ENCODE measurements at regions not wholly inside any gene's neighbourhood (a gene's known extent, or its start where the extent isn't known, plus 50 kb on each side); places are given as distances from the start of the nearest gene placed in this dataset.

DNA sequence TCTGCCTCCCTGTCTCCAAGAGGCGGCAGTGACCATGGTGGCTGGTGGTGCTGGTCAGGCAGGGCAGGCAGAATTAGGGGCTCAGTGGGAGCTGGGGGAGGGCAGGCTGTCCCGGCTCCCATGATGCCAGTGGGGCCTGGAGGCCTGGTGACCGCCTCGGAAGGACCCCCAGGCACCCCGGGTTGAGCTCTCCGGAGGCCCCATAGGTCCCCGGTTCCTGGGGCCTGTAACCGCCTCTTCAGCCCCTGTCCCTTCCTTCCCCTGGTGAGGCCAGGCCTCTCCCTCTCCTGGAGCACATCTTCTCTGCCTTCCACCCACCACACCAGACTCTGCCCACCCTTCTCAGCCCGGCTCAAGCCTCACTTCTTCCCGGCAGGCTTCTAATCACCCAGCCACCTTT is 117.7 kb upstream of the GSC start:
- DNase-seq (ENCODE audit: low spot score), result no peak

DNA sequence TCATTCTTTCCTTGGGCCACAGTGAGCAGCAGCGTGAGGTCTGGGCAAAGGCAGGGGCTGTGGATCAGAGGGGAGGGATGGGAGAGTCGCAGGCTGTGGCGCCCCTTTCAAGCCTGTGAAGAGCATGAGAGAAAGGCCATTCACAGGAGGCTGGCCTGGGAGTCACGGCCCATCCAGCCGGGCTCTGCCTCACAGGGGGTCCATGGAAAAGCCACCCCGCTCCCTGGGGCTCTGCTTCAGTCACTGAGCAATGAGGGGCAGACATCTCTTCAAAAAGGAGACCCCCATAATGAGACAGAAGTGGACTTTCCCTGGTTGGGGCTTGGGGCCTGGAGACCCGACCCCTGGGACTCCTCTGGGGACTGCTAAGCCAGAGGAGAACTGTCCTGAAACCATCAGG is 117.0 kb upstream of the GSC start:
- DNase-seq (ENCODE audit: low spot score), result no peak

DNA sequence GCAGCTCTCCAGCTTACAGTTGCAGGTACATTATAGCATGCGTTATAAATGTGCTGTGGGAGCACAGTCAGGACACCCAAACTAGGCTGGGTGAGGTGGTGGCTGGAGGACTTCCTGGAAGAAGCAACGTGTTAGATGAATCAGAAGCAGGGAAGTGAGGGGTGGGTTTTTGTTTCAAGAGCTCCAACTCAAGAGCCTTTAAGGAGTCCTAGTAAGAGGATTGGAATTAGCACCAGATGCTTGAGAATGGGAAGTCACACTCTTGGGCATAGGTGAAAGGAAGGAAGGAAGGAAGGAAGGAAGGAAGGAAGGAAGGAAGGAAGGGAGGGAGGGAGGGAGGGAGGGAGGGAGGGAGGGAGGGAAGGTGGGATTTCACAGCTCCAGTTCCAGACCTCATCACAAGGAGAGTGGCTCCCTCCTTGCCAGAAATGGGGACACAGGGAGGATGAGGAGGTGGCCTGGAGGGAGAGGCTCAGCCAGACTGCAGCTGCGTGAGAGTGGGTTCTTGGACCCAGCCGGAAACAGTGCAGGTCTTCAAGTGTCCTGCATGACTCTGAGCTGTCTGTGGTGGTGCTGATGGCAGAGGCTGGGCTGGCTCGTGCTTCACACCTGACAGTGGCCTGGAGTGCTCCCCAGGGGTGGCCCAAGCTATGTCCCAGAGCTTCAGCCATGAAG is 115.7 kb upstream of the GSC start:
- no peak for DNase-seq (ENCODE audit: low spot score)

DNA sequence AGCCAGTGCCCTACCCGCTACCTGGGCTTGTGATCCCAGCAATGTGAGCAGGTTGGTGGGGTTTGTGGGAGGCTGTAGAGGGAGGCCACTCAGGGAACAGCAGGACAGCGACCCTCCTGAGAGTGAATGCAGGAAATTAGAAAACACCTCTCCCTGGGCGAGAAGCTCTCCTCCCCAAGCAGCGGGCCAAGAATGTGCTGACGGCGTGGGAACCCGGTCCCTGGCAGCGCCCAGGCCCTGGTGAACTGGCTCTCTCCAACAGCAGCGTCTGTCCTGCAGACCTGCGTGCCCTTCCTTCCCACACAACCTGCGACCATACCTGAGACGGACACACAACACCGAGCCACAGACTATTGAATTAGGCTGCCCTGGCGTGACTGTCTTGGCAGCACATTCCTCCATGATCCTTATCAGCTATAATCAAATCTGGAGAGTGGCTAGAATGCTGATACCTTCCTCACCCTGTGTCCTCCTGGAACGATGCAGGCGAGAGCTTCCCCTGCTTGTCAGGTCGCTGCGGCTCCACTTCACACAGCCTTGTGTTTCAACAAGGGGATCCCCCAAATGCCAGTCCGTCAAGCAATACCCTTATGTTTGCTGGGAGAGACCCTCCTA is 114.8 kb upstream of the GSC start:
- DNase-seq (ENCODE audit: low spot score), result no peak

DNA sequence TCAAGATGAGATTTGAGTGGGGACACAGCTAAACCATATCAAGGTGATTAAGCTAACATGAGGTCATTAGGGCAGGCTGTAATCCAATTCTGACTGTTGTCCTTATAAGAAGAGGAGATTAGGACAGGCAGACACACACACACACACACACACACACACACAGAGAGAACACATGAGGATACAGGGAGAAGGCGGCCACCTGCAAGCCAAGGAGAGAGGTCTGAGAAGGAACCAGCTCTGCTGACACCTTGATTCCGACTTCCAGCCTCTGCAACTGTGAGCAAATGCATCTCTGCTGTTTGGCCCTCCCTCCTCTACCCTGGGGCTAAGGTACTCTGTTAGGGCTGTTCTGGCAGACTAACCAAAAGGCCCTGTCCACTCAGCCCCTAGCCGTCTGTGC is 112.5 kb upstream of the GSC start:
- no peak for DNase-seq (ENCODE audit: low spot score)

DNA sequence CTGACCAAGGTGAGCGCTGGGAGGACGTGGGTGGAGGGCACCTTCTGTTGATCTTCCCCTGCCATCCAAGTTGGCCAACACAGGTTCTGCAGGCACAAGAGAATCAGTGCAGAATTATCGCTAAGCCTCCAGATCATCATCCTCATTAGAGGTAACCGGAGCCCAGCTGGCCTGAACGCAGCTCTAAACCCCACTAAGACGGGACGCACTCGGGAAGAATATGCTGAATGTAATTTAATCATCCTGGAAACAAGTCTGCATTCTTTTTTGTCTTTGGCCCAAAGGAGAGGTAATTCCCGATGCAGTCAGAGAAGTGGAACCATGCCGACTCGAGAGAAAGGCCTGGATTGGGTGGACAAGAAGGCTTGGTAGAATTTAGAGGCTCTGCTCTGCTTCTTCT is 111.0 kb upstream of the GSC start:
- DNase-seq (ENCODE audit: low spot score), result no peak

DNA sequence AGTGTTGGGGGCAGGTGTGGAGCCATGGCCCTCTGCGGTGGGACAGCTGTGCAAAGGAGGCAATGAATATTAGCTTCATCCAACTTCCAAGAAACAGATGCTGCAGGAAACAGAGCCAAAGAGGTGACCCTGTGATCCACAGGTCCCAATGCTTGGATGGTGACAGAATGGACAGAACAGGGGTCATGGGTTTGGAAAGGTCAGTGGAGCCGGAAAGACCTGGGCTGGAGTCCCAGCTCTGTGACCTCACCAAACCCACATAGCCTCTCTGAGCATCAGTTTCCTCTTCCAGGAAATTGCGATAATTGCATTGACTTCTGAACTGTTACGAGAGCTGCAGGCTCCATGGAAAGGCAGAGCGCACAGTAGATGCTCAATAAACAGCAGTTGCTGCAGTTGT is 110.2 kb upstream of the GSC start:
- no peak for DNase-seq (ENCODE audit: low spot score)

DNA sequence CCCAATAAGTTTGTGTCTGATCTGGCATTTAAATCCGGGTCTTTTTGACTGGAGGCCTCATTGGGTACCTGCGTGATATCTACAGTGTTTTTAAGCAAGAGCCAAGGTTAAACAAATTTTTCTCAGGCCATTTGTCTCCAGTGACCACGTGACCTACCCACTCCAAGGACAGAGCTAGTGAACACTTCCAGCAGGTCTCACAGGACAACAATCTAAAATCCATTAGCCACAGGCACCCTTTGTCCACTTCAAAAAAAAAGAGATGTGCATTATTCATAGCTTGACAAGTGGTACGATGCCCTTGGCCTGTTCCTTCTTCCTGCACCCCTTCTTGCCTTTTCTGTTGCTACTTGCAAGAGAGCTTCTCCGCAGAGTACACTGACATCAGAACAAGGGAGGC is 109.6 kb upstream of the GSC start:
- no peak for DNase-seq (ENCODE audit: low spot score)

DNA sequence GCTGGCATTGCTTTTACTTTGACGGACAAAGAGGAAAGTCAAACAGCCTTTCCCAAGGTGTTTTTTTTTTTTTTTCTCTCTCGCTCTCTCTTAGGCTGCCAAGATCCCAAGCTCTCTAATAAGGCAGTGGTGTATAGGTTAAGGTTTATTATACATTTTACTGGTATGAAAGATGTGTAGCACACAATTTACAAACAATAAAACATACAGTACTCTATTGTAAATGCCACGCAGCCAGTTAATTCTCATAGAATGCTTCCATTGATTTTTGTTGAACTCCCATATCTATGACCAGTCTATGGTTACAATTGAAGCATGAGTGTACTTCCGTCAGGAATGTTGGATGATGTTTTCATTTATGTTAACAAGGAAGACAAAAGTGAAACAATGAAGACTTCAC is 106.4 kb upstream of the GSC start:
- no peak for DNase-seq (ENCODE audit: low spot score)

DNA sequence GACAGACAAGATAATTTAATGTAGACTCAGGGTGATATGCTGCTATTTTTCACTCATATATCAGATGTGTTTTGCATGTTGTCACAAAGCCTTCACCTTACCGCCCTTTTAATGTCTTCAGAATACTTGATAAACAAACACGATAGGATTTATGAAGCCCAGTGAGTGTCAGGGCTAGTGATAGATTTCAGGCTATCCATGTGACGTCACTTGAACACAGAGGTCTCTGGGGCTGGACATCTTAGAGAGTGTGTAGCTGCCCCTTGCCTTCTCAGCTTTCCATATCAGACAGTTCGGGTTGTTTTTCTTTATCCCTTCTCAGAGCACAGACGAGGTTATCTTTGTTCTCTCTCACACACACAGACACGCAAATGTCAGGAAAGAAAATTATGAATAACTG is 105.3 kb upstream of the GSC start:
- no peak for DNase-seq (ENCODE audit: low spot score)

DNA sequence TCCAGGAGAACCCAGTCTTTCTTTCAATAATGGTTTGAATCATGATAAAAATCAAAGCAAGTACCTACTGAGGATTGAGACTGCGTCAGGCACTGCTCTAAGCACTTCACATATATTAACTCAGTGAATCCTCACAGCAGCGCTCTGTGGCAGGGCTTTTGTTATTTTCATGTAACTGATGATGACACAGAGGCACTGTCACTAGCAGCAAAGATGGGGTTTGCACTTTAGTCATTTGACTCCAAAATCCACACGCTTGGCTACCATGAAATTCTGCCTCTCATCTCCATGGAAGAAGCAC is 98.8 kb upstream of the GSC start:
- DNase-seq (ENCODE audit: low spot score), result no peak

DNA sequence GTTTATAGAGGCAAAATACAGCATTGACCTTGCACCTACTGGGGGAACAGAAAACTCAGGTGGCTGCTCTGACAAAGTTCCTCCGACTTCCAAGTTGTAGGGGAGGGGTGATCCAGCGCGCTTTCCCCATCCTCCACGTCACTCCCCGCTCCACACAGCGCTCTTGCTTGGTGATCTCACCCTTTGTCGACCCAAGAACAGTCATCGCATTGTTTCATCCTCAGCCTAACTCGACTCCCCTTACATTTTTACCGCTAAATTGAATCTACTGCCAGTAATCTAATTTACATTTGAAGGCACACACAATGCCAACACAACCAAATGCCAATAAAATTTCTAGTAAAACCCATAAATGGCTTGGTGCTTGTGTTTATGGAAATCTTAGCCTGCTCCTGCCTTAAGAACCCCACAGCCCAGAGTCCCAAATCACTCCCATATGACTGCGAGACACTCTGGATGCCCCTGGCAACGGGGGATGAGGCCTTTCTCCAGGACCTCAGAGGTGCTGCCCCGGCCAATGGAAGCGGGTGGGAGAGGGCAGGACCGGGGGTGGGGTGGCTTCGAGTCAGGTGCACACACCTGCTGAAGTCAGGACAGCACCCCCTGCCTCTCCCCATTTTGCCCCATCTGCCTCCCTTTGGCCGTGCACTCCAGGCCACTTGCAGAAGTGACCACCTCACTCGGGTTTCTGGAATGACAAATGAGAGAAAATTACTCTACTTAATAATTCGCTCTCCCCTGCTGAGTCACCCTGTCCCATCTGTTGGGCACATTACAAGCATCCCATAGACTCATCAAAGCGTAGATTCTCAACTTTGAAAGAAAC is 98.2 kb upstream of the GSC start:
- DNase-seq (ENCODE audit: low spot score), result no peak

DNA sequence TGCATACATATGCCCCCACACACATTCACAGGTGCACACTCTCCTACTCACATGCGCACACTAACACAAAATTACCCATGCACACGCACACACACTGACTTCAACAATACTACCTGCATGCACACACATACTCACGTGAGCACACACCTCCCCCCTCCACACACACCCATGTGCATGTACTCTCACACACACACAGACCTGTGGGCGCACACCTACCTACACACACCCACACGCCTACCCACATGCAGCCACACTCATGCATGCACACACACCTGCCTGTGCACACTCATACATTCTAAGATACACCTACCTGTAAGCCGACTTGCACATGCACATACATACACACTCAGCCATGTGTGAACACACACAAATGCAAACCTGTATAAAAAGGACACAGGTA is 97.3 kb upstream of the GSC start:
- DNase-seq (ENCODE audit: low spot score), result no peak

DNA sequence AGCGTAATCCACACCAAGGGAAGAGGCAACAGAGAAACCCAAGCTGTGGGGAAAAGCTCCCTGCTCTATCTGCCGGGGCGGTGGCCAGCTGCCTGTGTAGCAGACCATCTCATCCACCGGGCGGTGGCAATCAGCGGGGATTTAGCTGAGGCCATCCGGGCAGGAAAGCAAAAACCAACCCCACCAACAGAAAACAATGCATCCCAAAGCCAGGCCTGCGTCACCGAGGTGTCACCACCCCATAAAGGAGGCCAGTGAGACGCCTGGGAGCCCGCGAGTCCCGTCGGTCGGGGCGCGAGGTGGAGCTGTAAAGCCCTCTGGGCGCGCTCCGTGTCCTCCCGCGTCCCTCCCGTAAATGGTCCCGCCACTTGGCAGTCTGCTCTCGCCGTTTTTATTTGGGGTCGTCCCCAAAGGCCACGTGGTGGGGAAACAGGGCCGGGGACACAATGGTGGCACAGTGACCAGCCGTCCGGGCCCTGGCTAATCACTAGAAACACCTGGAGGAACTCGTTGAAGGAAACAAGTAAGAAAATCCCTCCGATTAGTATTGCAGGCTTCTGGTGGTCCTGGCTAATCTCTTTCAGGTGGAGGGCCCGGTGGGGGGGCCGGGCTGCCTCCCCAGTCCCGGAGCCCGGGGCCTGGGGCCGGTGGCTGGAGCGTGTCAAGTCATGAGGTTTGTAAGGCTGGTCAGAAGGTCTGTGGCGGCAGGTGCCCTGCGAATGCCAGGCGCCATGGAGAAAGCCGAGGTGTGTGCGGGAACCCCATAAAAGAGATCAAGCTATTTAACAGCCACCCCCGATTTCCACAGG is 94.7 kb upstream of the GSC start:
- no peak for DNase-seq (ENCODE audit: low spot score)

DNA sequence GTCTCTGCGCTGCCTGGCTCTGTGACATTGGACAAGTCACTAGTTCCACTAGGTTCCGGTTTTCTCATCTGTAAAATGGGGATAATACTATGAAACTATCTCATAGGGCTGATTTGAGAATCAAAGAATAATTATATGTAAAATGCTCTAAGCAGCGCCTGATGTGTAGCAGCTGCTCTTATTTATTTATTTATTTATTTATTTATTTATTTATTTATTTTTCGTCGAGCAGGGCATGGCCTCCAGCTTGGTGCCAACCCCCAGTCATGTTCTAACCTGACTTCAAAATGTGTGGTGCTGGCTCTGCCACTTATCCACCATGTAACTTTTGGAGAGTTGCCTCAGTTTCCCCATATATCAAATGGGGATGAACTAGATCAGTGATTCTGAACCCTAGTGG is 93.5 kb upstream of the GSC start:
- DNase-seq (ENCODE audit: low spot score), result no peak

DNA sequence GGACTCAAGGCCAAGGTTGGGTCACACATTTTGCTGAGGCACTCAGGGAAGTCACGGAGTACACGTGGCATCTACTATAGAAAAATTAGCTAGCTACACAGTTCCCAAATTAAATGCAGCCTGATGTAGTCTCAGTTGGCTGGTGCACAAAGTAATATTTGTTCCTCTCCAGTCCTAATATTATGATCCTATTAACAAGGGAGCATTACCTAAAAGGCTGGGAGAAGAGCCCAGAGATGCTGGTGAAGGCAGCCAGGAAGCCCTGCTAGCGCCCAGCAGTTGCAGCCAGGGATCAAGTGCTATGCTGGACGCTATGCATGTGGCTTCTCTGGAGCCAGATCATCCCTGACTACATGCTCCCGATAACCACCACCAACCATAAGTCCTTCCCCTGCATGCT is 88.0 kb upstream of the GSC start:
- DNase-seq (ENCODE audit: low spot score), result no peak

DNA sequence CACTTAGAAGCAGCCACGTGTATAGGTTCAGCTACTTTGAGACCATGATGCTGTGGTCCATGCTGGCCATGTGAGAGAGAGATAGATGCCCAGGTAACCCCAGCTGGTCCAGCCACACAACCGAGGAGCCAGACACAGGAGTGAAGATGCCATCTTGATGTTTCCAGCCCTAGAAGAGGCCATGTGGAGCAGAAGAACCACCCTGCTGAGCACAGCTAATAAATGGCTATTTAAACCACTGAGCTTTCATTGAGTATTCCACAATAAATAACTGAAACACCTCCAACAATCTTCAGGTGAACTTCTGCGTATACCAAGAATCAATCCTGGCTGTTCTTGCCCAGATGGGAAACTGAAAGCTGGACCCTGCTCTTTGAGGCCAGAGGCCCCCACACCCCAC is 84.0 kb upstream of the GSC start:
- DNase-seq (ENCODE audit: low spot score), result no peak

DNA sequence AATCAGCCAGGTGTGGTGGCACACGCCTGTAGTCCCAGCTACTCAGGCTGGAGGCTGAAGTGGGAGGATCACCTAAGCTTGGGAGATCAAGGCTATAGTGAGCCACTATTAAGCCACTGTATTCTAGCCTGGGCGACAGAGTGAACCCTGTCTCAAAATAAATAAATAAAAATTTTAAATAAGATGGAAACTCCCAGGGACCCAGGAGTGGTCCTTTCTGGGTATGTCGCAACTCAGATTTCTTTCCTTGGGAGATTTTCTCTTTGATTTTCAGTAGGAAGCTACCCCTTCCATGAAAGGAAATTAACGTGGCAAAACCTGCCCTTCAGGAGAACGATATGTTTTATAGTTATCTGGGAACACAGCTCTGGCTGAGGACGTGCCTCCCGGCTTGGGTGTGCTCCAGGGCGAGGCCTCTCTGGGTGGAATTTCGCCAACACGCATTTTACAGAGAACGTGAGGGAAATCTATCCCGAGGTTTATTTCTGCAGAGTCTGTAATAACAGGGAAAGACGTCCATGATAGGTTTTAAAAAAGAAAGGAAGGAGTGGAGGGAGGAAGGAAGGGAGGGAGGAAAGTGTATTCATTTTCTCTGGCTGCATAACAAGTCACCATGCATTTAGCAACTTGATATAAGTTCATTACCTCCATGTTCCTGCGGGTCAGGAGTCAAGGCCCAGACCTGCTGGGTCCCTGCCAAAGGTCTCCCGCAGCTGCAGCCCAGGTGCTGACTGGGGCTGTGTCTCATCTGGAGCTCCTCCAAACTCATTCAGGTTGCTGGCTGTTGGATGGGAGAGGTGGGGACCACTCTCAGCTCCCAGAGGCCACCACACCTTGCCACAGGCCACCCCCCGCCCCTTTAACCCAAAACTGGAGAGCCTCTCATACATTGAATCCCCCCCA is 80.6 kb upstream of the GSC start:
- DNase-seq (ENCODE audit: low spot score), result no peak

DNA sequence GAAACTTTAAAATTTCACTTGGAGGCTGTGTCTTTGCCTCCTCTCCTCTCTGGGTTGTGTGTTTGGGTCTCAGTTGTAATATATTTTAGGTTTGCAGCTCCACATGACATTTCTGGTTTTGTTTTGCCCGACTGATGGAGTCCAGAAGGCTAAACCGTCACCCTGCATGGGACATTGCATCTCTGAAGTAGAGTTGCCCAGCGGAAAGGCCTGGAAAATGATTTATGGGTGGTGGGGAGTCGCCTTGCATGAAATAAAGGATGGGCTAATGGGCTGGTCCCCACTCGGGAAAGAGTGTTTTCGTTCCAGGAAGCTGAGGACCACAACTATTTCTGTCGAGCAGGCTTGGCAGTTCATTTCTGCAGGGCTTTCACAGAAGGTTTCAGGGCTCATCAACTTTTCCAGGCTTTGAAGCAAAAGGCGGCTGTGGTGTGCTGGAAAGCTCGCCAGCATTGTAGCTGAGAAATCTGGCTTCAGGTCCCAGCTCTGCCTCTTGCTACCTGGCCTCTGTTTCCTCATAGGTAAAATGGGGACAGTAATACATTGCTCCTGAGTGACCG is 74.8 kb upstream of the GSC start:
- DNase-seq (ENCODE audit: low spot score), result no peak

DNA sequence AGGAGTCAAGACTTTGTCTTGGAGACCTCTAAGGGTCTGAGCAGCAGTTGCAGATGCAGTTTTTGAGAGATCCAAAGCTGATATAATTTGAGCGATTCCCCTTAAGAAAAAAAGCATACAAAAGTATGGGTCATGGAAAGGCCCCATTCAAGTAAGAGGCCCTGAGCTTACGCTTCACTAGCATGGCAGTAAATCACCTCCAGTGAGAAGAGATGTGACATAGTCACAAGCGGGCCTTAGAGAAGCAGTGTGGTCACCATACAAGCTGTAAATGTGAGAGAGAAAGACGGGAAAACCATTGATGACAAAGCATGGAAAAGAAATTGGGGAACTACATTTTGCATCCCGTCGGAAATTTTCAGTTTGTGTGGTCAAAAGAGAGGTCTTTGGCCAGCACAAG is 70.6 kb upstream of the GSC start:
- DNase-seq (ENCODE audit: low spot score), result no peak

DNA sequence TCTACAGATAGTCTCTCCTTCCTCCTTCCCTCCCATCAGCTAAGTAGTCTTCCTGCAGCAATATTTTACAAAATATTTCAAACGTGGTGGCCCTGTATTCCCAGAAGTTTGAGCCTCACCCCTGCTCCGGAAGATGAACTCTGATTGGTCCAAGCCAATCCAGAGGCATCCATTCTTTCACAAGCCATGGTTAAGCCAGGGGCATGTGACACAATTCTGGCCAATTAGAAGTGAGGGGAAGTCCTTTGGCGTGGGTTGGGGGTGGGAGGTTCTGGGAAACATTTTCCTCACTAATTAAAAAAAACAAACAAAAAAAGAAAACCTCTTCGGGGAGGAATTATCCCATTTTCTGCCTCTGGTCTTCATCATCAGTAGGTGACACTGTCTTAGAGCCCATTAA is 69.4 kb upstream of the GSC start:
- no peak for DNase-seq (ENCODE audit: low spot score)
